GM23338 (cell line): ENCODE measurements at regions not wholly inside any gene's neighbourhood (a gene's known extent, or its start where the extent isn't known, plus 50 kb on each side); places are given as distances from the start of the nearest gene placed in this dataset.

Source experiments
- ATAC-seq: fragments of 200-7000 bp; cut with Tn5 transposase; 3 replicates; pipeline ENCODE4 v1.9.1; 2020
- DNase-seq: peaks from one replicate; pipeline ENCODE4 v3.0.0-alpha.2; 2015; ENCODE audit warnings: low spot score
- H2AFZ ChIP-seq: fragments of 200-600 bp; sonication (generic); 2 replicates; pipeline ENCODE4 v1.8.0; 2016; ENCODE audit warnings: antibody characterized with exemption, mild to moderate bottlenecking, moderate library complexity
- H3F3A ChIP-seq: fragments of 200-600 bp; sonication (generic); replicated peaks from 2 replicates; pipeline ENCODE4 v1.8.0; 2017; ENCODE audit warnings: antibody characterized with exemption, mixed run types, low read depth
- H3K27ac ChIP-seq: fragments of 200-600 bp; sonication (generic); 2 replicates; pipeline ENCODE4 v1.6.1; 2016; ENCODE audit warnings: low read depth
- H3K27me3 ChIP-seq: fragments of 200-600 bp; sonication (generic); 2 replicates; pipeline ENCODE4 v1.8.0; 2016; ENCODE audit warnings: mild to moderate bottlenecking, mixed run types, moderate library complexity; ENCODE audit not compliant: insufficient read depth
- H3K36me3 ChIP-seq: fragments of 200-600 bp; sonication (generic); 2 replicates; pipeline ENCODE4 v1.8.0; 2016; ENCODE audit warnings: mild to moderate bottlenecking; ENCODE audit not compliant: insufficient read depth
- H3K4me1 ChIP-seq: fragments of 200-600 bp; sonication (generic); 2 replicates; pipeline ENCODE4 v1.8.0; 2016; ENCODE audit warnings: mild to moderate bottlenecking, moderate library complexity; ENCODE audit not compliant: insufficient read depth
- H3K4me2 ChIP-seq: fragments of 200-600 bp; sonication (generic); 2 replicates; pipeline ENCODE4 v1.7.1; 2017; ENCODE audit warnings: mixed run types
- H3K4me3 ChIP-seq: fragments of 200-600 bp; sonication (generic); 2 replicates; pipeline ENCODE4 v1.6.1; 2016; ENCODE audit warnings: mixed run types
- H3K79me2 ChIP-seq: fragments of 200-600 bp; sonication (generic); replicated peaks from 2 replicates; pipeline ENCODE4 v1.8.0; 2017; ENCODE audit warnings: mild to moderate bottlenecking; ENCODE audit not compliant: insufficient read depth
- H3K9me2 ChIP-seq: fragments of 200-600 bp; sonication (generic); 2 replicates; pipeline ENCODE4 v1.8.0; 2017; ENCODE audit not compliant: insufficient read depth
- H4K20me1 ChIP-seq: fragments of 200-600 bp; sonication (generic); replicated peaks from 2 replicates; pipeline ENCODE4 v1.8.0; 2017; ENCODE audit warnings: mild to moderate bottlenecking; ENCODE audit not compliant: insufficient read depth
- H3K27ac Mint-ChIP-seq: 2 replicates; pipeline ENCODE4 v1.8.0; 2020; ENCODE audit warnings: inconsistent platforms, mild to moderate bottlenecking, moderate library complexity, mixed read lengths
- H3K27me3 Mint-ChIP-seq: 3 replicates; pipeline ENCODE4 v1.8.0; 2022; ENCODE audit warnings: low read depth, mild to moderate bottlenecking, moderate library complexity, mixed read lengths, inconsistent platforms; ENCODE audit not compliant: insufficient read depth, poor library complexity
- H3K36me3 Mint-ChIP-seq: 3 replicates; pipeline ENCODE4 v1.8.0; 2021; ENCODE audit warnings: low read depth, mild to moderate bottlenecking, inconsistent platforms, moderate library complexity, mixed read lengths
- H3K4me1 Mint-ChIP-seq: 3 replicates; pipeline ENCODE4 v1.8.0; 2020; ENCODE audit warnings: mild to moderate bottlenecking, inconsistent platforms, mixed read lengths
- H3K4me3 Mint-ChIP-seq: 3 replicates; pipeline ENCODE4 v1.8.0; 2021; ENCODE audit warnings: moderate library complexity, mild to moderate bottlenecking, inconsistent platforms, mixed read lengths
- H3K9me3 Mint-ChIP-seq: 3 replicates; pipeline ENCODE4 v1.8.0; 2020; ENCODE audit warnings: moderate library complexity, mild to moderate bottlenecking, inconsistent platforms, mixed read lengths
- CREB1 ChIP-seq: fragments of 250-450 bp; sonication (Bioruptor Pico); IDR thresholded peaks from 2 replicates; pipeline ENCODE4 v1.5.0; 2020; ENCODE audit warnings: low read depth, mild to moderate bottlenecking, moderate library complexity
- CTCF ChIP-seq, 2 experiments: fragments of 200-600 bp in 1 of 2; sonication (generic) in 1 of 2; conservative IDR thresholded peaks; 2 replicates each; pipeline versions ENCODE4 v1.5.1 to v1.6.1; 2016 to 2017; ENCODE audit warnings: antibody characterized with exemption in 2 of 2, low read depth in 2 of 2, mild to moderate bottlenecking in 2 of 2, moderate library complexity in 1 of 2
- ETS1 ChIP-seq: IDR thresholded peaks from 2 replicates; pipeline ENCODE4 v1.6.1; 2016; ENCODE audit warnings: antibody characterized with exemption
- EZH2 ChIP-seq: fragments of 200-600 bp; sonication (generic); IDR thresholded peaks from one replicate; pipeline ENCODE4 v1.8.0; 2017; ENCODE audit warnings: antibody characterized with exemption, mild to moderate bottlenecking, low read depth; ENCODE audit not compliant: unreplicated experiment
- EZH2phosphoT487 ChIP-seq: fragments of 200-600 bp; sonication (generic); IDR thresholded peaks from one replicate; pipeline ENCODE4 v1.8.1; 2018; ENCODE audit warnings: antibody characterized with exemption; ENCODE audit not compliant: unreplicated experiment
- JUNB ChIP-seq: IDR thresholded peaks from one replicate; pipeline ENCODE4 v1.6.1; 2016; ENCODE audit warnings: antibody characterized with exemption; ENCODE audit not compliant: unreplicated experiment
- NANOG ChIP-seq: IDR thresholded peaks from 2 replicates; pipeline ENCODE4 v1.6.1; 2016; ENCODE audit warnings: antibody characterized with exemption, borderline replicate concordance
- POLR2AphosphoS5 ChIP-seq: IDR thresholded peaks from 2 replicates; pipeline ENCODE4 v1.6.1; 2016; ENCODE audit warnings: antibody characterized with exemption, low read depth
- STAT1 ChIP-seq: IDR thresholded peaks from one replicate; pipeline ENCODE4 v1.6.1; 2016; ENCODE audit warnings: antibody characterized with exemption; ENCODE audit not compliant: unreplicated experiment
- ZNF114 ChIP-seq: fragments of 250-450 bp; sonication (Bioruptor Pico); IDR thresholded peaks from 2 replicates; pipeline ENCODE4 v1.5.0; 2020; ENCODE audit warnings: mild to moderate bottlenecking, moderate library complexity
- ZNF331 ChIP-seq: fragments of 250-450 bp; sonication (Bioruptor Pico); IDR thresholded peaks from 2 replicates; pipeline ENCODE4 v1.5.0; 2020; ENCODE audit warnings: low read depth, mild to moderate bottlenecking, moderate library complexity
- ZNF462 ChIP-seq: fragments of 250-450 bp; sonication (Bioruptor Pico); IDR thresholded peaks from 2 replicates; pipeline ENCODE4 v1.5.0; 2020; ENCODE audit warnings: mild to moderate bottlenecking, moderate library complexity
- TF ChIP-seq, protein P1 (sequence below): IDR thresholded peaks from one replicate; pipeline ENCODE4 v1.6.1; 2018; ENCODE audit warnings: antibody characterized with exemption; ENCODE audit not compliant: unreplicated experiment

DNA sequence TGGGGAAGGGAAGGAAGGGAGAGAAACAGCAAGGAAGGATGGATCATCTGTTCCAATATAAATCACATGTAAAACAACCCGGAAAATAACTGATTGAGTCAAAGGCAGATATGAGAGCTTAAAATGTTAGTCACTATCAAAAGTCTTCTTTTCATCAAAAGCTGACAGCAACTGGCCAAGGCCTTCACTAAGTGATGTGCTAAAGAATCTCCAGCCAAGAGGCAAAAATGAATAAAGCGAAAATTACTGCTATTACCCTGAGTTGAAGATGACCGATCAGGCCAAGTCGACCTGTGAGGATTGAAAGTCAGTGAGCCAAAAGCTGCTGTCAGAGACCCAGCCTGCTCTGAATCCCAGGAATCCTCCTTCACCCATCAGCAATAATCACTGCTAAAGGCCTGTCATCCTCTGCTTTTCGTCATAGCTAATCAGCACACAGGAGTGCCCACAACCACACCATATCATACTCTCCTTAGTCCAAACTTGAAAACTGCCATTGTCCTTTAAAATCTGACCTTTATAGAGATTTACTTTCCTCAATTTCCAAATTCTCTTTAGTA lies 736.9 kb downstream of the TLE1 start:
- TF ChIP-seq ZNF114 (no peak), STAT1 (no peak), ZNF462 (CRISPR knock-in tag) (no peak), POLR2AphosphoS5 (no peak), ETS1 (no peak), ZNF331 (CRISPR knock-in tag) (no peak), CREB1 (CRISPR knock-in tag) (no peak), EZH2 (no peak), CTCF (conservative IDR thresholded peaks at IDR 0.05; ENCODE audit: low read depth in 2 of 2) (no peak), NANOG (no peak), JUNB (no peak), EZH2phosphoT487 (no peak)
- TF ChIP-seq, protein P1, sequence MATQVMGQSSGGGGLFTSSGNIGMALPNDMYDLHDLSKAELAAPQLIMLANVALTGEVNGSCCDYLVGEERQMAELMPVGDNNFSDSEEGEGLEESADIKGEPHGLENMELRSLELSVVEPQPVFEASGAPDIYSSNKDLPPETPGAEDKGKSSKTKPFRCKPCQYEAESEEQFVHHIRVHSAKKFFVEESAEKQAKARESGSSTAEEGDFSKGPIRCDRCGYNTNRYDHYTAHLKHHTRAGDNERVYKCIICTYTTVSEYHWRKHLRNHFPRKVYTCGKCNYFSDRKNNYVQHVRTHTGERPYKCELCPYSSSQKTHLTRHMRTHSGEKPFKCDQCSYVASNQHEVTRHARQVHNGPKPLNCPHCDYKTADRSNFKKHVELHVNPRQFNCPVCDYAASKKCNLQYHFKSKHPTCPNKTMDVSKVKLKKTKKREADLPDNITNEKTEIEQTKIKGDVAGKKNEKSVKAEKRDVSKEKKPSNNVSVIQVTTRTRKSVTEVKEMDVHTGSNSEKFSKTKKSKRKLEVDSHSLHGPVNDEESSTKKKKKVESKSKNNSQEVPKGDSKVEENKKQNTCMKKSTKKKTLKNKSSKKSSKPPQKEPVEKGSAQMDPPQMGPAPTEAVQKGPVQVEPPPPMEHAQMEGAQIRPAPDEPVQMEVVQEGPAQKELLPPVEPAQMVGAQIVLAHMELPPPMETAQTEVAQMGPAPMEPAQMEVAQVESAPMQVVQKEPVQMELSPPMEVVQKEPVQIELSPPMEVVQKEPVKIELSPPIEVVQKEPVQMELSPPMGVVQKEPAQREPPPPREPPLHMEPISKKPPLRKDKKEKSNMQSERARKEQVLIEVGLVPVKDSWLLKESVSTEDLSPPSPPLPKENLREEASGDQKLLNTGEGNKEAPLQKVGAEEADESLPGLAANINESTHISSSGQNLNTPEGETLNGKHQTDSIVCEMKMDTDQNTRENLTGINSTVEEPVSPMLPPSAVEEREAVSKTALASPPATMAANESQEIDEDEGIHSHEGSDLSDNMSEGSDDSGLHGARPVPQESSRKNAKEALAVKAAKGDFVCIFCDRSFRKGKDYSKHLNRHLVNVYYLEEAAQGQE, result no peak
- H3K4me1 Mint-ChIP-seq, result no peaks in the 10 kb centered on the region
- Histone ChIP-seq H3K27me3 (no peaks in the 10 kb centered on the region), H3K9me2 (no peaks in the 10 kb centered on the region), H3K27ac (no peak overlapping the region), H3K4me2 (no peak overlapping the region), H3K79me2 (no peaks in the 10 kb centered on the region), H3K36me3 (no peaks in the 10 kb centered on the region), H4K20me1 (no peaks in the 10 kb centered on the region), H2AFZ (no peak overlapping the region), H3F3A (no peaks in the 10 kb centered on the region), H3K4me3 (no peak overlapping the region), H3K4me1 (peaks cover 6% of the 10 kb centered on the region)
- DNase-seq (no peak), ATAC-seq (no peak)
- H3K9me3 Mint-ChIP-seq, result no peaks in the 10 kb centered on the region
- 0 out of 2 replicates have a peak overlapping the region, but pooled peaks have one; percentile 6 for H3K27ac Mint-ChIP-seq
- no peak overlapping the region for H3K4me3 Mint-ChIP-seq
- no peaks in the 10 kb centered on the region for H3K27me3 Mint-ChIP-seq
- H3K36me3 Mint-ChIP-seq, result no peaks in the 10 kb centered on the region
